NCI-H345 treated with DMSO at 0.1 percent for 48 hours (cell line): ENCODE measurements at regions not wholly inside any gene's neighbourhood (a gene's known extent, or its start where the extent isn't known, plus 50 kb on each side); places are given as distances from the start of the nearest gene placed in this dataset.
A peak's percentile ranks its signal among the peaks of the same experiment; 100 is the strongest.
"Not testable (repeated sequence)": the region's sequence is repeated elsewhere in the genome, so short reads cannot be mapped to it uniquely, and the experiment has no call there.

ENCODE experiments used
- DNase-seq: peaks from one replicate; lab custom pipeline; 2025; ENCODE audit not compliant: unreplicated experiment; lab: John Stamatoyannopoulos, UW

DNA sequence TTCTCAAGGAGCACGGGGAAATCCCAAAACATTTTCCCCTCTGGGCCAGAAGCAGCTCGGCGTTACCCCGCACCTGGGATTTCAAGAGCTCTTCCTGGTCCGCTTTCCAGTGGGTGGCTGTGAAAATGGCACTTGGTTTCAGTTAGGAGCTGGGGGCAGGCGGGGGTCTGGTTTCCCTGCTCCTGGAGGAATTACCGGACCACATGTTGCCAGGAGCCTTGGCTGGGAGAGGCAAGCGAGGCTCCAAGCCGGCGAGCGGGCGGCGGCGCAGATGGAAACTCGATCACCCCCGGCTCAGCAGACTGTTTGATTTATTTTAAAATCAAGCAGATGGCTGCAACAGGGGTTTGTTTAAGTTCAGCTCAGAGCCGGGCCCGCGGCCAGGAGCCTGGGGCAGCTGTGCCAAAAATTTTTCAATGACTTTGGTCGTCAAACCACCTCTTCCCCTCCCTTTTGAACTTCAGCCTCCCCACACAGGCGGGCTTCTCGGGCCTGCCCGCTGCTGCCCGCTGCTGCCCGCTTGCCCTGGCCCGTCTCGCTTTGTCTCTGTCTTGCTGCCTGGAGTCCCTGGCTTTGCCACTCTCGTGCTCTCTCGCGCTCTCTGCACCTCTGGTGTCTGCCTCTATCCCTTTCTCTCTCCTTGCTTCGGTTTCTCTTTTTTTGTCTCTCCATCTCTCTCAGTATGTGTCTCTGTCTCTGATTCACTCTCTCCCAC, 108.0 kb upstream of the CIBAR2 start:
- DNase-seq = peak; percentile 81

DNA sequence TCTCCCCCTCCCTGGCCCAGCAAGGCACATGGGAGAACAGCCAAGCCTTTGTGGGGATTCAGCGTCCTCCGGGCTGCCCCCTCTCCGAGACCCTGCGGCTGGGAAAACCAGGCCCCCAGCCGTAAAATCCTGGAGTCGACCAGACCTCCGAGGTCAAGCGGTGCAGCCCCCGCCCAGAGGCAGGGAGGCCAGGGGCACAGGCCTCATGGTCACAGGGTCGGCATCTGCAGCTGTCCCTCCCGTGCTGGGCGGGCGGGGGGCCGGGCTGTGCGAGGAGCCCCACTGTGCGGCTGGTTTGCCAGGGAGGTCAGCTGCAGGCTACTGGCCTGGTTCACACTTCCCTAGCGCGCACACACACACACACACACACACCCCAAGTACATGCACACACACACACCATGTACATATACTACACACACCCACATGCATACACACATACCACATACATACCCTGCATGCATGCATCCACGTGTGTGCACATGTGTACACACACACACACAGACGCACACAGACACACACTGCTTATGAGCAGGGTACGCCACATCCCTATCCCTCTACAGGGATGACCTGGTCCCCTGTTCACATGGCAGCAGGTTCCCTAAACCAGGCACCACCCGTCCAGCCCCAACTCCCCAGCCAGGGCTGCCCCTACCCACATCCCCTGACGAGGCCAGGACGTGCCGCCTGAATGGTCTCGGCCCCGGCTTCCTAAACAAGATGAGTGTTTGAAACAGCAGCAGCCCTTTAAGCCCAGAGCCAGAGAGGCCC, 108.9 kb upstream of the CIBAR2 start:
- DNase-seq = no peak

DNA sequence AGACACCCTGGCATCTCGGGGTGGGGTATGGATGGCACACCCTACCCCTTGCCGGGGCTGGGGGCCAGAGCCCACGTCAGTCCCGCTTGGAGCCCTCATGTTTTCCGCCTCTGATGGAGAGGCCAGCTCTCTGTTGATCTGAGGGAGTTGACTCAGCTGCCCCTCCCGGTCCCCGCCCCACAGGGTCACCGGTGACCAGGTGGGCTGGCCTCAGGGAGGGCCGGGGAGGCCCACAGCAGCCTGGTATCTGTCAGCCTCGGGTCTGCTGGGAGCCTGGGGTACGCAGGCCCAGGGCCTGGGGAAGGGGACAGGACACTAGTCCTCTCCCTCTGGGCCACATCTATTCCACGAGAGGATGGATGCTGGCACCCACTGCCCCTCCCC, 109.5 kb upstream of the CIBAR2 start:
- DNase-seq = no peak

DNA sequence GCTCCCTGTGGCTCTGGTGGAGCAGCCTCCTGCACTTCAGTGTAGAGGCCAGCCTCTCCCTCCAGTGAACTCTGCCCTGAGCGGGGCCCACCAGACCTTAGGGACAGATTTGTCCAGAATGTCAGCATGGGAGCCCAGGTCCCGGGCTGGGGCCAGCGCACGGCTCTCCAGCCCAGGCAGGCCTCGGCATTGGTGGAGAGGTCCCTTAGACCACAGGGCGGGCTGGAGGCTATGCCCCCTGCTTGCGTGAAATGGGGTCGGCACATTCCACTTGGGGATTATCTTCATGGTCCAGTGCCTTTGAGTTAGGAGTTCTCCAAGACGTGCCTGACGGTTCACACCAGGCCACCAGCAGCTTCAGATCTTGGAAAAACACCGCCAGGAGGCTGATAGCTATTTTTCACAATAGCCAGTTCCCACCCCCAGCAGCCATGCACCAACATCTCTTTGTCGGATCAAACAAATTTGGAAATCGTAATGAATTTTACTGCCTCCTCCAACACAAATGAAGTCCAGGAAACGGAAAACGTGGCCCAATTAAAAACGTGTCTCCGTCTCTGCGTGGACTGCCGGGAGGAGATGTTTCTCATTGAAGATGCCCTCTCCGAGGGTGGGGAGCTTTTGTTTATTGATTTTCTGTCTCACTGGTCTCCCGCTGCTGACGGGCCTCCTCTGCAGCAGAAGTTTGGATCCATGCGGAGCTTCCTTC, 110.0 kb upstream of the CIBAR2 start:
- no peak for DNase-seq

DNA sequence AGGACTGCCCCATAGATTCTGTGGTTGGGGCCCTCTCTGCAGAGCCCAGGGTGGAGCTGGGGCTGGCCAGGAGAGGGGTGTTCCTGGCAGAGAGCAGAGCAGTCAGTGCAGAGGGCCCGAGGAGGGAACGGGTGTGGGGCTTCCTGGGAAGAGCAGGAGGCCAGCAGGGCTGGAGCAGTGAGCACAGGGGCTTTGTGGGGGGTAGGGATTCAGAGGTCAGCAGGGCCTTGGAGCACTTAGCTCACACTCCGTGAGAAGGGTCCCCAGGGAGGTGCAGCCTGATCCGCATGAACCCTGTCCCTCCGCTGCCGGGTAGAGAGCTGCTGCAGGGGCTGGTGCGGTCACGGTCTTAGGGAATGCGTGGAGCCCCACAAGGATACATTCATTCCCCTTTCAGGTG, 113.0 kb upstream of the CIBAR2 start:
- DNase-seq = no peak

DNA sequence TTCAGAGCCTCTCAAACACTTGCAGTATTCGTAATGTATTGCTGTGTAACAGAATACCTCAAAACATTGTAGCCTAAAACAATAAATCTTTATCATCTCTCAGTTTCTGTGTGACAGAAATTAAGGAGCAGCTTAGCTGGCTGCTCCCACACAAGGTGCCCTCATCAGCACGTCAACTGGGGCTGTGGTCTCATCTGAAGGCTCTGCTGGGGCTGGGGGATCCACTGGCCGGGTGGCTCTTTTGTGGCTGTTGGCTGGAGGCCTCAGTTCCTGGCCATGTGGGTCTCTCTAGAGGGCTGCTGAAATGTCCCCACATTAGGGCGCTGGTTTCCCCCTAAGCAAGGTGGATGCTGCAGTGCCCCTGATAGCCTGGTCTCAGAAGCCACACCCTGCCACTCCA, 113.4 kb upstream of the CIBAR2 start:
- no peak for DNase-seq

DNA sequence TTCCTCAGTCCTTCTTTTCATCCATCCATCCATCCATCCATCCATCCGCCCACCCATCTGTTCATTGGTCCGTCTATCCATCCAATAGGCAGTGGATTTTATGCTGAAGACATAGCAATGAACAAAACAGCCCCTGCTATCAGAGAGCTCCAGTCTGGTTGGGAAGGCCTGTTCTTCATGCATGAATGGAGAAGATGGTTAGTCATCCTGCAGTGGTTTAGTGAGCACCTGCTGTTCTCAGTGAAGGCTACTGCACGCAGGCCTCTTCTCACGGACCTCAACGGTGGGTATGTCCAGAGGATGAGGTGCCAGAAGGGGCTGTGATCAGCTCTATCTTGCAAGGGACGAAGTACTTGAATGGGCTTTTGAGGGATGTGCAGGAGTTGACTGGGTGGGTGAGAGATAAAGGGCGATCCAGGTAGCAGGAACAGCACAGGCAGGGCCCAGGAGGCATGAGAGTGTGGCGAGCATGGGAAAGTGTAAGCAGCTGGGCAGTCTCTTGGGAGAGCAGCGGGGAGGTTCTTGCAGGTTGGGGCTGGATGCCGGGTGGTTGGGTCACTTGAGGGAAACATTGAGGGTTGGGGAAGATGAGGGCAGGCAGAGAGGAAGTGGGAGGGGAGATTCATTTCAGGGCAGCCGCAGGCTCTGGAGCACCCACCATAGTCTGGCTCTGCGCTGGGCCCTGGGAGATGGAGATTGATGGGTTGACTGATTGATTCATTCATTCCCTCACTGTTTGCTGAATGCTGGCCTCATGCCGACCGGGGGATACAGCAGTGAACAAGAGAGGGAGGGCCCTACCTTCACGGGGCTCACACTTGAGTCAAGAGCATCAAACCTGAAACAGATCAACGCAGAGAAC, 115.0 kb upstream of the CIBAR2 start:
- peak; percentile 76 for DNase-seq

DNA sequence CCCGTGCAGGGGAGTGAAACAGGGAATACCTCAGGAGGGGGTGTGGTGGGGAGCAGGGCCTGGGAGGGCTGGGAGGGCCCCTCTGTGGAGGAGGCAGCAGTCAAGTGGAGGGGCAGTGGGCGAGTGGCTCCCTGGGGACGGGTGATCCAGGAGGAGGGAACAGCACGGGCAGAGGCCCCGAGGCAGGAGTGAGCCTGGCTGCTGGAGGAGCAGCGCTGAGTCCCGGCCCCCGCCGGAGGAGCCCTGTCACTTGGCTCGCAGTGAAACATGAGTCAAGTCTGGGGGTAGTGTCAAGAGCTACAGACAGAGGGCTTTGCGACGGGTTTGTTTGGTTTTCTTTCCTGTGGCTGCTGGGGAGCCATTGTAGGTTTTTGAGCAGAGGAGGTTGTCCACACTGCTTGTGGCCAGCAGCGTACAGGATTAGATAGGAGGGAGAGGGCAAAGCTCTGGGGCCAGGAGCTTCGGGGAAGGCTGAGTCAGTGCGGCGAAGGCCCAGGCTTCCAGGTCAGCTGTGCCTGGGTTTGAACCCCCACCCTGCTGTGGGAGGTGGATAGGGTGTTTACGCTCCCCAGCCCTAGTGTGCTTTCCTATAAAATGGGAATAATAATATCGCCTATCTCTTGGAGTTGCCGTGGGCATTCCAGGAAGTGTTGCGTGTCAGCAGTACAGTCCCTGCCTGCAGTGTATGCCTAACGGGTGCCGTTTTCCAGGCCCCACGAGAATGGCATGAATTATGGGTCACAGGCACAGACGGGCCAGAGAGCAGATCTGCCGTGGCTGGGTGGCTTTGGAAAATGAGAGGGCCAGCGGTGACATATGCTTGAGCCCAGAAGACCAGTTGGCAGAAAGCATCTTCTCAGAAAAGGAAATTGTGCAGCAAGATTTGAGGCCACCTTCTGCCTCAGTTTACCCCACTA, 115.9 kb upstream of the CIBAR2 start:
- DNase-seq = peak; percentile 61

DNA sequence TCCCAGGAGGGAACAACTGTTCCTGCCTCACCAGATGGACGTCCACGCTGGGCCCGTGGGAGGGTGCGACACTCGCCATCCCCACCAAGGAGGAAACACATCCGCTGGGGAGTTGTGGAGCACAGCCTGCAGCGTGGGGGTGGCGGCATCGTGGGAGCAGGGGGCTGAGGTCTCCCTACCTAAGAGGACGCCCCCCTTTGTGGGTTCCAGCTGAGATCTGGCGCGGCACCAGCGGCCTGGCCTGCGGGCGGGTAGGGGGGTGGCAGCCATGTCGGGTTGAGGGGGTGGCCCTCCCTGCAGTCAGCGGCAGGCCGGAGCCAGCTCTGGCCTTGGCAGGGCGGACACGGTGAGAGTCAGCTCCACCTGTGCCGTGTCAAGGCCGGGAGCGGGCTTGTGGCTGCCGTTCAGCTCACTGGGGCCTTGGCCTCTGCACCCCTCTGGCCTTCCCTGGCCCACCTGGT, 116.7 kb upstream of the CIBAR2 start:
- DNase-seq = no peak

DNA sequence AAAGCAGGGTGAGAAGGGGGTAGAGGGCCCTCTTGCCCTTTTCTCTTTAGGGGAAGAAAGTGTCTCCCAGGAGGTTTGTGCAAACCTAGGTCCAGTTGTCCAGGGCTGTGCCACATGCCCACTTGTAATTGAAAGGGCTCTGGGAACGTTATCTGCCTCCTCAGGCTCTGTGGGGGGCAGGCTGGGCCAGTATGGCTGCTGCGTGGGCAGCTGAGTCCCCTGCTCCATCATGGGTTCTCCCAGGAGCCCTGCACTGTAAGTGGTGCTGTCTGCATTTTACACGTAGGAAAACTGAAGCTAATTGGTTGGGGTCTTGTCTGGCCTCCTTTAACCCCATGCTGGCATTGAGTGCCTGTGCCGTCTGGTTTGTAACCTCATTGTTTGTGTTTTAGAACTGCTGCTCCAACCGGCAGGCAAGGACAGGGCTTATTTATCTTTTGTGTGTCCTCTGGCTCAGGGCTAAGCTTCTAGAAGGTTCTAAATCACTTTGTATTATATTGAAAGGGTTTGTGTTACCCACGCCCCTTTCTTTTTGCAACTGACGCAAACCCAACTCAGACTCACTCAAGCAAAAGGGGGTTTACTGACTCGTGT, 117.7 kb upstream of the CIBAR2 start:
- DNase-seq = no peak

DNA sequence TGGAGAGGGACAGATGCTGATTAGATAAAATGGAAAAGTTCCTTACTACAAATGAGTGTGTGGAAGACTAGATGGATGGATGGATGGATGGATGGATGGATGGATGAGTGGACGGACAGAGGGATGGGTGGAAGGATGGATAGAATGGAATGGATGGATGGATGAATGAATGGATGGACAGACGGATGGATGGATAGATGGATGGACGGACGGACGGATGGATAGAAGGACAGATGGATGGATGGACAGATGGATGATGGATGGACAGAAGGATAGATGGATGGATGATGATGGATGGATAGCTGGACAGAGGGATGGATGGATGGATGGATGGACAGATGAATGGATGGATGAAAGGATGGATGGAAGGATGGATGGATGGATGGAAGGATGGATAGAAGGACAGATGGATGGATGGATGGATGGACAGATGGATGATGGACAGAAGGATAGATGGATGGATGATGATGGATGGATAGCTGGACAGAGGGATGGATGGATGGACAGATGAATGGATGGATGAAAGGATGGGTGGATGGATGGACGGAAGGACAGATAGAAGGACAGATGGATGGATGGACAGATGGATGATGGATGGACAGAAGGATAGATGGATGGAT, 118.6 kb upstream of the CIBAR2 start:
- not testable (repeated sequence) for DNase-seq

DNA sequence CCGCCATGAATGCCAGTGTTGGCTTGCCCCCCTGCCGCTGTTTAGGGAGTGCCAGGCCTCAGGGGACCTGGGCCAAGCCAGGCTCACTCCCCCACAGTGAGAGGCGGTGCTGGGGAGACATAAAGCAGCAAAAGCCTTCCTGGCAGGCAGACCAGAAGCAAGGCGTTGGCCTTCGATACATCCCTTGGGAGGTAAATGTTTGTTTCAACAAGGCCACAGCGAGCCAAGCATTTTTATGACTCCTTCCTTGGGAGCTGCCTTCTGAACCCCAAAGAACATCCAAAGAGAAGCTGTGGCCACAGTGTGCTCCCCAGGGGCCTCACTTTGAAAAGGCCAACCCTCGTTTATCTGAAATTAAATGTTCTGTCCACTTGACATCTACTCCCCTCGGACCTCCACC, 119.7 kb upstream of the CIBAR2 start:
- DNase-seq = no peak

DNA sequence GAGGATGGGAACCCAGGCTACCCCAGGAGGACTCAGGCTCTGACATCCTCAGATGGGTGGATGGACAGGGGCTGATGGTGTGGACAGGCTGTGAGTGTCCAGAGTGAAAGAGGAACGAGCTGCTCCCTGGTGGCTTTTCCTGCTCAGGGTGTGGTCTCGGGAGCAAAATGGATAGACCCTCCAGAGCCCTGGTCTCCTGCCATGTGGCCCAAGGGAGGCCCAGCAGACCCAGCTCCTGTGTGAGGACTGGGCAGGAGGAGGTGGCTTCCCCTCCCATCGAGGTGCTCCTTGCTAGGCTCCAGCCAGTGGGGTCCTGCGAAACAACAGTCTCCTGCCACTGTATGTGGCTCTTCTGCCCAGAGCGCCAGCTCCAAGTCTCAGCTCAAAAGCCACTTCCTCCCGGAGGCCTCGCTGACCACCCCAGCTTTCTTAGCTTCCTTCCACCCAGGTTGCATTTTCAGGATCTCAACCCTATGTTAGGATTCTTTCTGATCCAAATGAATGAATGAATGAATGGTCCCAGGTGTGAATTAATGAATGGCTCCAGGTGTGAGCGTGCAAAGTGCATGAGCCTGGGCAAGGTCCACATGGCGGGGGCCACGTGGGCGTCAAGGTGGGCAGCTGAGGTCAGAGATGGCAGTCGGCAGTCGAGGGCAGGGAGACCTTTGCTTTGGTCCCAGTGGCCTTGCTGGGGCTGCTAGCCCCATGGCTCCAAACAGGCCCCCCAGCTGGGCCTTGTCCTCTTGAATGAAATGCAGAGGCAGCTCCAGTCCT, 120.3 kb upstream of the CIBAR2 start:
- DNase-seq = no peak

DNA sequence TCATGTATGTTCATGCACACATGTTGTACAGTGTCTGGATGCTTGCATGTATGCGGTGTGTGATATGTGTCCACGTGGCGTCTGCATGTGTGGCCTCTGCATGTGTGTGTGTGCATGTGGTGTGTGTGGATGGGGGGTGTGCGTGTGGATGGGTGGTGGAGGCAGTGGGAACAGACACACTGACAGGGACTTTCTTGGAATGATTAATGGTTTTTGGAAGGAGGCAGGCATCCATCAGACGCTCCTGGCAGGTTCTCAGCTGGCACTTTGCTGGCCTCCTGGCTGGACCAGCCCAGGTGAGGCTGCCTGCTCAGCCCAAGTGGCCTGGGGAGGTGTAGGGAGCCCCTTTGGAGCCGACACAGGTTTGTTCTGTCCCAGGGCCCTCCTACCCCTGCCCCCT, 121.2 kb upstream of the CIBAR2 start:
- no peak for DNase-seq

DNA sequence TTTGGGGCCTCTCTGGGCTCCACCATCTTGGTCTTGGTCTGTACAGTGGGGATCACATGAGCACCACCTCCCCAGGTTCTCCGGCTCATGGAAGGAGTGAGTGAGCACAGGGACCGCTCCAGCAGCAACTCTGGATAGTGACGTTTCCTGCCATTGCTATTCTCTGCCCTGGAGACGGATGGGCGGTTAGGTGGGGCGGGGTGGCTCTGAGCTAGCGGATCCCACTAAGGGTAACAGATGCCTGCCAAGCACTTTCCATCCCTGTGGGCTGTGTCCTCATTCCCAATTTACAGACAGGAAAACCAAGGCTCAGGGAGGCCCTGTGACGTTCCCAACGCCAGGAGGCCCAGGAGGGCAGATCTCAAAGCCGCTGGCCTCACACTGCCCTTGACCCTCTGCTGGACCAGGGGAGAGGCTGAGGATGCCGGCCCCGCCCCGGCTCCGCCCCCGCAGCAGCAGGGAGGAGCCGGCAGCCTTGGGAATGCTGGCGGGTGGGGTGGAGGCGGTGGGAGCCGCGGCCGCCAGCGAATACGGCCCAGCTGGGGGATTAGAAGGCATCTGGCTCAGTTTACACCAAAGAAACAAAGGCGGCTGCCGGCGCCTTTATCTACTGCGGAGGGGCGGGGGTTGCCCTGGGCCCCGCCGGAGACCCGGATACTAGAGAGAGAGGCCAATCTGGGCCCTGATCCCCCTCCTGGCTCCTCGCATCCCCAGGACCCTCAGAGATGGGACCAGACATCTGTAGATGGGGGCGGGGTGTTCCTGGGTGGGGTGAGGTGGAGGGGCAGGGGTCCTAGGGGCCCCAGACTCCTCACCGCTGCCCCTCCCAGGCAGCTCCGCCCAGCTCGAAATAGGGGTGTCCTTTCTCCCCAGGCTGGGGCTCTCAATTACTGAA, 122.3 kb upstream of the CIBAR2 start:
- DNase-seq = no peak

DNA sequence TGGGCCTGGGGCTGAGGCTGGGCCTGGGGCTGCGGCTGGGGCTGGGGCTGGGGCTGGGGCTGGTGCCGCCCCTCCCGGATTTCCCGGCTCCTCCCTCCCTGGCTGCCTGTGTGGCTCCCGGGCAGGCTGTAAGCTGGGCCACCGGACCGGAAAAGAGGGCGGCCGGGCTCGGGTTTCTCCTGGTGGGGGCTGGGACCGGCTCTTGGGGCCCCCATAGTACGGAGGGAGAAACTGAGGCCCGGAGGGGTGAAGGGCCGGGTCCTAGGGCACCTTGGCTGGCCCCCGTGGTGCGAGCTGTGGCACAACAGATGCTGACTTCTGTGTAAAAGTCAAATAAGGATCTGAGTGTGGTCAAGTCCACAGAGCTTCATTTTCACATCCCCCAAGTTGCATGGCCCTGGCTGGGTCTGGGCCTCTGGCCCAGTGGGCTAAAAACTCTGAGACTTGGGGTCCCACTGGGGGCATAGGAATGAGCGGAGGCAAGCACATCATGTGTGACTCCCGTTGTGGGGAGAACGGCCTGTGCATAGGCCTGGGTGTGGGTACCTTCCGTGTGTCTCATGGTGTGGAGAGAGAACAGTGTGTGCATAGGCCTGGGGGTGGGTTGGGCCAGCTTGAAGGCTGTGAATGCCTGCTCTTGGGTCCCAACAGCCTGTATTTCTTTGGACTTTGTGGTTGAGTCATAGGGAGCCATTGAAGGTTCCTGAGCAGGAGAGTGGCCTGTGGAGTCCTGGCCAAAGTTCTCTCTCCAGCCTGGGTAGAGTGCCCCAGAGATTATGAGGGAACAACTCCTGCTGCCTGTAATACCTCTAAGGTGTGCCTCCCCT, 123.9 kb upstream of the CIBAR2 start:
- DNase-seq = no peak

DNA sequence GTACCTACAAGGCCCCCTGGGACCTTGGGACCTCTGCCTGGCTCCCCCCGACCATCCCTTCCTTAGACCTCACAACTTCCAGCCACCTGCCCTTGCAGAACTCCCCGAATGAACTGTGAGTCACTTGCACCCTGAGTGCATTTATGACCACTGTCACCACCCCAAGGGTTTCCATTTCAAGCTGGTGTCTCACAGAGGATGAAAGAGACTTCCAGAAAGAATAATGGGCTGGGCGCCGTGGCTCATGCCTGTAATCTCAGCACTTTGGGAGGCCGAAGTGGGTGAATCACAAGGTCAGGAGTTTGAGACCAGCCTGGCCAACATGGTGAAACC, 124.5 kb upstream of the CIBAR2 start:
- no peak for DNase-seq
